Activated naive CD4-positive, alpha-beta T cell treated with anti-CD3 and anti-CD28 coated beads for 36 hours (primary cell): ENCODE measurements at regions not wholly inside any gene's neighbourhood (a gene's known extent, or its start where the extent isn't known, plus 50 kb on each side); places are given as distances from the start of the nearest gene placed in this dataset.

ENCODE experiments used
- CTCF ChIA-PET: fragments of 350-600 bp; sonication (Branson Sonifier 250); formaldehyde crosslinking; loops from one replicate; lab custom pipeline; 2021; ENCODE audit warnings: antibody characterized with exemption; lab: Charles Lee
- DNase-seq: peaks from one replicate; pipeline ENCODE4 v3.0.0-alpha.2; 2020
- H3K27ac Mint-ChIP-seq: one replicate; pipeline ENCODE4 v1.8.0; 2021; ENCODE audit warnings: mild to moderate bottlenecking, mixed read lengths
- H3K27me3 Mint-ChIP-seq: one replicate; pipeline ENCODE4 v1.8.0; 2021; ENCODE audit warnings: low read depth, mixed read lengths
- H3K36me3 Mint-ChIP-seq: one replicate; pipeline ENCODE4 v1.8.0; 2021; ENCODE audit warnings: low read depth, mixed read lengths
- H3K4me1 Mint-ChIP-seq: one replicate; pipeline ENCODE4 v1.8.0; 2021; ENCODE audit warnings: low read depth, mixed read lengths
- H3K4me3 Mint-ChIP-seq: one replicate; pipeline ENCODE4 v1.8.0; 2021; ENCODE audit warnings: mild to moderate bottlenecking, moderate library complexity, mixed read lengths
- H3K9me3 Mint-ChIP-seq: one replicate; pipeline ENCODE4 v1.8.0; 2021; ENCODE audit warnings: mixed read lengths
- intact Hi-C: fragments of 100-400 bp; cut with micrococcal nuclease; formaldehyde crosslinking; loops from one replicate; pipeline ENCODE4 v1.15.1; 2023

GRCh38 chr6:167711211-167711610 lies 115.5 kb upstream of the AFDN start:
- CTCF ChIA-PET, result no interaction called here
- peaks cover 17% of the 10 kb centered on the region for H3K4me1 Mint-ChIP-seq
- intact Hi-C loops, result no loop called here
- H3K4me3 Mint-ChIP-seq, result no peak overlapping the region
- H3K36me3 Mint-ChIP-seq, result no peaks in the 10 kb centered on the region
- no peak overlapping the region for H3K27ac Mint-ChIP-seq
- H3K27me3 Mint-ChIP-seq, result peaks cover 72% of the 10 kb centered on the region
- no peaks in the 10 kb centered on the region for H3K9me3 Mint-ChIP-seq
- DNase-seq, result no peak

- H3K9me3 Mint-ChIP-seq, result no peaks in the 10 kb centered on the region
- CTCF ChIA-PET, result no interaction called here
- H3K4me3 Mint-ChIP-seq, result no peak overlapping the region
- H3K27me3 Mint-ChIP-seq, result peaks cover 76% of the 10 kb centered on the region
- DNase-seq, result no peak
- intact Hi-C loops, result no loop called here
- H3K36me3 Mint-ChIP-seq, result no peaks in the 10 kb centered on the region
- peaks cover 12% of the 10 kb centered on the region for H3K4me1 Mint-ChIP-seq
- no peak overlapping the region for H3K27ac Mint-ChIP-seq
Measured at GRCh38 chr6:167711768-167712730, 114.7 kb upstream of the AFDN start.

- CTCF ChIA-PET, result no interaction called here
- H3K4me3 Mint-ChIP-seq, result no peak overlapping the region
- intact Hi-C loops, result no loop called here
- no peaks in the 10 kb centered on the region for H3K9me3 Mint-ChIP-seq
- DNase-seq, result no peak
- peaks cover 72% of the 10 kb centered on the region for H3K27me3 Mint-ChIP-seq
- H3K36me3 Mint-ChIP-seq, result no peaks in the 10 kb centered on the region
- H3K27ac Mint-ChIP-seq, result no peak overlapping the region
- H3K4me1 Mint-ChIP-seq, result peaks cover 8% of the 10 kb centered on the region
Measured at GRCh38 chr6:167712731-167713475, 113.8 kb upstream of the AFDN start.

- H3K4me3 Mint-ChIP-seq, result no peak overlapping the region
- H3K27me3 Mint-ChIP-seq, result peaks cover 64% of the 10 kb centered on the region
- no peak for DNase-seq
- H3K36me3 Mint-ChIP-seq, result no peaks in the 10 kb centered on the region
- CTCF ChIA-PET, result no interaction called here
- H3K9me3 Mint-ChIP-seq, result no peaks in the 10 kb centered on the region
- H3K27ac Mint-ChIP-seq, result no peak overlapping the region
- peaks cover under 1% of the 10 kb centered on the region for H3K4me1 Mint-ChIP-seq
- intact Hi-C loops, result no loop called here
Measured at GRCh38 chr6:167714152-167714551, 112.6 kb upstream of the AFDN start.

- H3K27ac Mint-ChIP-seq, result no peak overlapping the region
- DNase-seq, result no peak
- CTCF ChIA-PET, result no interaction called here
- no peaks in the 10 kb centered on the region for H3K36me3 Mint-ChIP-seq
- H3K9me3 Mint-ChIP-seq, result no peaks in the 10 kb centered on the region
- H3K4me3 Mint-ChIP-seq, result no peak overlapping the region
- peaks cover 56% of the 10 kb centered on the region for H3K27me3 Mint-ChIP-seq
- intact Hi-C loops, result no loop called here
- H3K4me1 Mint-ChIP-seq, result no peaks in the 10 kb centered on the region
Measured at GRCh38 chr6:167717455-167717854, 109.3 kb upstream of the AFDN start.

- intact Hi-C loops, result no loop called here
- no peak for DNase-seq
- H3K27me3 Mint-ChIP-seq, result peaks cover 52% of the 10 kb centered on the region
- H3K9me3 Mint-ChIP-seq, result no peaks in the 10 kb centered on the region
- CTCF ChIA-PET, result no interaction called here
- no peaks in the 10 kb centered on the region for H3K36me3 Mint-ChIP-seq
- H3K4me3 Mint-ChIP-seq, result no peak overlapping the region
- no peak overlapping the region for H3K27ac Mint-ChIP-seq
- H3K4me1 Mint-ChIP-seq, result no peaks in the 10 kb centered on the region
Measured at GRCh38 chr6:167717867-167718266, 108.8 kb upstream of the AFDN start.

- CTCF ChIA-PET, result no interaction called here
- Mint-ChIP-seq H3K4me1 (no peaks in the 10 kb centered on the region), H3K27me3 (peaks cover 51% of the 10 kb centered on the region), H3K4me3 (no peak overlapping the region), H3K9me3 (no peaks in the 10 kb centered on the region), H3K36me3 (no peaks in the 10 kb centered on the region), H3K27ac (no peak overlapping the region)
- DNase-seq, result no peak
- intact Hi-C loops, result no loop called here
Measured at GRCh38 chr6:167719920-167720319, 106.8 kb upstream of the AFDN start.

GRCh38 chr6:167720456-167721285 lies 106.0 kb upstream of the AFDN start:
- CTCF ChIA-PET, result no interaction called here

GRCh38 chr6:167721291-167721690 lies 105.4 kb upstream of the AFDN start:
- Mint-ChIP-seq H3K27me3 (peaks cover 53% of the 10 kb centered on the region), H3K36me3 (no peaks in the 10 kb centered on the region), H3K4me3 (no peak overlapping the region), H3K9me3 (no peaks in the 10 kb centered on the region), H3K4me1 (no peaks in the 10 kb centered on the region), H3K27ac (no peak overlapping the region)
- DNase-seq, result no peak
- CTCF ChIA-PET, result no interaction called here
- intact Hi-C loops, result no loop called here

More at GRCh38 chr6:167720456-167721285, 106.0 kb upstream of the AFDN start:
- H3K36me3 Mint-ChIP-seq, result no peaks in the 10 kb centered on the region
- H3K27ac Mint-ChIP-seq, result no peak overlapping the region
- peaks cover 52% of the 10 kb centered on the region for H3K27me3 Mint-ChIP-seq
- no peak overlapping the region for H3K4me3 Mint-ChIP-seq
- intact Hi-C loops, result no loop called here
- no peaks in the 10 kb centered on the region for H3K4me1 Mint-ChIP-seq
- no peaks in the 10 kb centered on the region for H3K9me3 Mint-ChIP-seq
- no peak for DNase-seq

- Mint-ChIP-seq H3K36me3 (no peaks in the 10 kb centered on the region), H3K27me3 (peaks cover 48% of the 10 kb centered on the region), H3K4me3 (no peak overlapping the region), H3K4me1 (no peaks in the 10 kb centered on the region), H3K9me3 (no peaks in the 10 kb centered on the region), H3K27ac (no peak overlapping the region)
- intact Hi-C loops, result no loop called here
- DNase-seq, result no peak
- CTCF ChIA-PET, result no interaction called here
Measured at GRCh38 chr6:167722634-167723309, 103.9 kb upstream of the AFDN start.

GRCh38 chr6:167726043-167726621 lies 100.6 kb upstream of the AFDN start:
- no peaks in the 10 kb centered on the region for H3K4me1 Mint-ChIP-seq
- peaks cover 38% of the 10 kb centered on the region for H3K27me3 Mint-ChIP-seq
- intact Hi-C loops, result no loop called here
- CTCF ChIA-PET, result no interaction called here
- no peaks in the 10 kb centered on the region for H3K36me3 Mint-ChIP-seq
- no peak for DNase-seq
- H3K27ac Mint-ChIP-seq, result no peak overlapping the region
- H3K4me3 Mint-ChIP-seq, result no peak overlapping the region
- no peaks in the 10 kb centered on the region for H3K9me3 Mint-ChIP-seq
